H1 (cell line): ENCODE measurements at regions not wholly inside any gene's neighbourhood (a gene's known extent, or its start where the extent isn't known, plus 50 kb on each side); places are given as distances from the start of the nearest gene placed in this dataset.

Experiments
- CBX5 ChIP-seq: fragments of 300-800, 300-1000 bp; sonication (generic); IDR thresholded peaks from 2 replicates; pipeline ENCODE4 v1.7.1; 2016; ENCODE audit warnings: antibody characterized with exemption, low read length, low read depth
- CHD2 ChIP-seq: IDR thresholded peaks from 2 replicates; pipeline ENCODE4 v1.6.1; 2012; ENCODE audit warnings: low read length, improper control_type of control experiment
- CTCF ChIP-seq, 3 experiments: IDR thresholded peaks; 1 replicate in 2 of 3; 2 replicates in 1 of 3; pipeline versions ENCODE4 v1.5.1 to v1.6.1; 2011; ENCODE audit warnings: low read length in 3 of 3, mild to moderate bottlenecking in 3 of 3, inconsistent platforms in 2 of 3, low read depth in 1 of 3, moderate library complexity in 1 of 3; ENCODE audit not compliant: insufficient read depth in 1 of 3; ENCODE audit errors: control extremely low read depth in 1 of 3
- EP300 ChIP-seq, 2 experiments: IDR thresholded peaks; 1 replicate in 1 of 2; 2 replicates in 1 of 2; pipeline ENCODE4 v1.6.1; 2011 to 2012; ENCODE audit warnings: low read depth in 2 of 2, low read length in 2 of 2, mild to moderate bottlenecking in 2 of 2, borderline replicate concordance in 1 of 2, inconsistent platforms in 1 of 2, moderate library complexity in 1 of 2
- GTF2F1 ChIP-seq: IDR thresholded peaks from 2 replicates; pipeline ENCODE4 v1.6.1; 2012; ENCODE audit warnings: low read depth, low read length, improper control_type of control experiment, borderline replicate concordance
- JUN ChIP-seq: IDR thresholded peaks from 2 replicates; pipeline ENCODE4 v1.6.1; 2011; ENCODE audit warnings: low read depth, mild to moderate bottlenecking, improper control_type of control experiment, low read length
- POLR2A ChIP-seq, 2 experiments: IDR thresholded peaks; 1 replicate in 1 of 2; 2 replicates in 1 of 2; pipeline ENCODE4 v1.6.1; 2011; ENCODE audit warnings: low read depth in 2 of 2, low read length in 2 of 2, mild to moderate bottlenecking in 2 of 2; ENCODE audit errors: control extremely low read depth in 1 of 2
- POLR2AphosphoS5 ChIP-seq: IDR thresholded peaks from 2 replicates; pipeline ENCODE4 v1.6.1; 2011; ENCODE audit warnings: low read depth, low read length
- TAF7 ChIP-seq: optimal IDR thresholded peaks from 2 replicates; pipeline ENCODE3; 2011; ENCODE audit warnings: low read depth, mild to moderate bottlenecking, inconsistent platforms, low read length, moderate library complexity, borderline replicate concordance
- TCF12 ChIP-seq: IDR thresholded peaks from 2 replicates; pipeline ENCODE4 v1.6.1; 2011; ENCODE audit warnings: low read depth, mild to moderate bottlenecking, low read length
- TF ChIP-seq, protein P1 (sequence below): IDR thresholded peaks from 2 replicates; pipeline ENCODE4 v1.6.1; 2012; ENCODE audit warnings: low read length, inconsistent platforms

GRCh38 chr14:85363358-85363757, 166.6 kb upstream of the FLRT2 start:
- TF ChIP-seq TCF12 = no peak
- TF ChIP-seq CTCF (IDR thresholded peaks at IDR 0.05; ENCODE audit: control extremely low read depth in 1 of 3, insufficient read depth in 1 of 3, low read depth in 1 of 3, low read length in 3 of 3) = no peak
- no peak for TF ChIP-seq TAF7
- TF ChIP-seq POLR2AphosphoS5 = no peak
- TF ChIP-seq GTF2F1 = no peak
- no peak for TF ChIP-seq EP300 (IDR thresholded peaks at IDR 0.05; ENCODE audit: borderline replicate concordance in 1 of 2, low read depth in 2 of 2, low read length in 2 of 2)
- TF ChIP-seq, protein P1, sequence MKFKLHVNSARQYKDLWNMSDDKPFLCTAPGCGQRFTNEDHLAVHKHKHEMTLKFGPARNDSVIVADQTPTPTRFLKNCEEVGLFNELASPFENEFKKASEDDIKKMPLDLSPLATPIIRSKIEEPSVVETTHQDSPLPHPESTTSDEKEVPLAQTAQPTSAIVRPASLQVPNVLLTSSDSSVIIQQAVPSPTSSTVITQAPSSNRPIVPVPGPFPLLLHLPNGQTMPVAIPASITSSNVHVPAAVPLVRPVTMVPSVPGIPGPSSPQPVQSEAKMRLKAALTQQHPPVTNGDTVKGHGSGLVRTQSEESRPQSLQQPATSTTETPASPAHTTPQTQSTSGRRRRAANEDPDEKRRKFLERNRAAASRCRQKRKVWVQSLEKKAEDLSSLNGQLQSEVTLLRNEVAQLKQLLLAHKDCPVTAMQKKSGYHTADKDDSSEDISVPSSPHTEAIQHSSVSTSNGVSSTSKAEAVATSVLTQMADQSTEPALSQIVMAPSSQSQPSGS = no peak
- no peak for TF ChIP-seq POLR2A (IDR thresholded peaks at IDR 0.05; ENCODE audit: control extremely low read depth in 1 of 2, low read depth in 2 of 2, low read length in 2 of 2)
- no peak for TF ChIP-seq CHD2
- TF ChIP-seq JUN = no peak
- TF ChIP-seq CBX5 = no peak
